GM12878 (cell line): ENCODE measurements at regions not wholly inside any gene's neighbourhood (a gene's known extent, or its start where the extent isn't known, plus 50 kb on each side); places are given as distances from the start of the nearest gene placed in this dataset.

ENCODE experiments used
- ATAC-seq: fragments of 200-7000 bp; cut with Tn5 transposase; 3 replicates; pipeline ENCODE4 v1.9.1; 2020; ENCODE audit warnings: mild to moderate bottlenecking, moderate library complexity
- BruUV-seq: library from RNA; stranded (reverse); fragments of 400-500 nt; replicated peaks from 2 replicates; lab custom pipeline; 2021; lab: Mats Ljungman, UMichigan
- CTCF ChIA-PET: fragments of 300-600 bp; sonication (Branson Sonifier 250); formaldehyde crosslinking; extraction: SDS; loops from one replicate; lab custom pipeline; 2021; ENCODE audit warnings: inconsistent platforms; lab: Yijun Ruan, JAX
- POLR2A ChIA-PET: fragments of 350-600 bp; formaldehyde crosslinking; extraction: SDS; loops from one replicate; lab custom pipeline; 2021; ENCODE audit warnings: inconsistent platforms; lab: Charles Lee
- RAD21 ChIA-PET: fragments of 300-600 bp; sonication (Branson Sonifier 250); formaldehyde crosslinking; loops from one replicate; lab custom pipeline; 2023; ENCODE audit warnings: antibody characterized with exemption; ENCODE audit not compliant: unreplicated experiment; lab: Charles Lee
- SMC1A ChIA-PET: fragments of 300-600 bp; sonication (Branson Sonifier 250); formaldehyde crosslinking; loops from one replicate; lab custom pipeline; 2023; ENCODE audit not compliant: unreplicated experiment, uncharacterized antibody; lab: Charles Lee
- DNase-seq: peaks from one replicate; pipeline ENCODE4 v3.0.0-alpha.2; 2011; ENCODE audit warnings: low read depth, low spot score
- FAIRE-seq: peaks from 3 replicates; lab custom pipeline; 2011; peaks lifted over from hg19 to GRCh38; lab: Jason Lieb, UNC
- H2AFZ ChIP-seq: 2 replicates; pipeline ENCODE4 v1.6.0; 2011; ENCODE audit warnings: low read depth, low read length, control low read depth; ENCODE audit not compliant: control insufficient read depth
- H3K27ac ChIP-seq: 2 replicates; pipeline ENCODE4 v1.5.1; 2011; ENCODE audit warnings: control low read depth; ENCODE audit not compliant: control insufficient read depth, insufficient read depth
- H3K27me3 ChIP-seq, 2 experiments: replicated peaks in 1 of 2; 2 replicates each; pipeline versions ENCODE4 v1.6.0 to v1.6.1; 2011; ENCODE audit warnings: low read length in 1 of 2; ENCODE audit not compliant: control insufficient read depth in 2 of 2, insufficient read depth in 2 of 2
- H3K36me3 ChIP-seq, 2 experiments: 2 replicates each; pipeline ENCODE4 v1.5.1; 2011; ENCODE audit warnings: low read length in 1 of 2; ENCODE audit not compliant: control insufficient read depth in 2 of 2, insufficient read depth in 2 of 2
- H3K4me1 ChIP-seq: 2 replicates; pipeline ENCODE4 v1.6.1; 2011; ENCODE audit warnings: mild to moderate bottlenecking, low read length, moderate library complexity, mixed read lengths; ENCODE audit not compliant: control insufficient read depth, insufficient read depth
- H3K4me2 ChIP-seq: 2 replicates; pipeline ENCODE4 v1.6.0; 2011; ENCODE audit warnings: control low read depth; ENCODE audit not compliant: control insufficient read depth, insufficient read depth
- H3K4me3 ChIP-seq: fragments of 200-600 bp; sonication (generic); 2 replicates; pipeline ENCODE4 v1.5.1; 2016
- H3K79me2 ChIP-seq: 2 replicates; pipeline ENCODE4 v1.6.0; 2011; ENCODE audit warnings: low read length; ENCODE audit not compliant: control insufficient read depth, insufficient read depth
- H3K9ac ChIP-seq: 2 replicates; pipeline ENCODE4 v1.8.0; 2011; ENCODE audit warnings: low read length, control low read depth, mixed read lengths; ENCODE audit not compliant: control insufficient read depth, insufficient read depth
- H3K9me3 ChIP-seq: replicated peaks from 3 replicates; pipeline ENCODE4 v1.5.1; 2011; ENCODE audit warnings: mild to moderate bottlenecking, low read length; ENCODE audit not compliant: control insufficient read depth, insufficient read depth
- H4K20me1 ChIP-seq: 2 replicates; pipeline ENCODE4 v1.6.0; 2011; ENCODE audit not compliant: control insufficient read depth, insufficient read depth
- CBFB ChIP-seq: IDR thresholded peaks from 2 replicates; pipeline ENCODE4 v1.6.1; 2016; ENCODE audit warnings: antibody characterized with exemption, low read depth
- EGR1 ChIP-seq, 2 experiments: IDR thresholded peaks; 1 replicate in 1 of 2; 2 replicates in 1 of 2; pipeline ENCODE4 v1.6.1; 2011 to 2012; ENCODE audit warnings: low read depth in 2 of 2, low read length in 2 of 2, borderline replicate concordance in 1 of 2, mild to moderate bottlenecking in 1 of 2, moderate library complexity in 1 of 2
- GATAD2B ChIP-seq: fragments of 450-650 bp; conservative IDR thresholded peaks from 2 replicates; pipeline ENCODE4 v1.6.1; 2017; ENCODE audit warnings: low read depth, mild to moderate bottlenecking, moderate library complexity
- HDAC6 ChIP-seq: fragments of 200-600 bp; sonication (generic); IDR thresholded peaks from one replicate; pipeline ENCODE4 v1.8.0; 2017; ENCODE audit warnings: antibody characterized with exemption; ENCODE audit not compliant: unreplicated experiment
- JUND ChIP-seq: IDR thresholded peaks from 2 replicates; pipeline ENCODE4 v1.6.1; 2012; ENCODE audit warnings: low read depth, mild to moderate bottlenecking, low read length, improper control_type of control experiment, moderate library complexity
- KLF5 ChIP-seq: fragments of 450-650 bp; IDR thresholded peaks from 2 replicates; pipeline ENCODE4 v1.6.1; 2014; ENCODE audit warnings: mild to moderate bottlenecking; ENCODE audit not compliant: partially characterized antibody
- MEF2A ChIP-seq: IDR thresholded peaks from 2 replicates; pipeline ENCODE4 v1.6.1; 2011; ENCODE audit warnings: low read depth, mild to moderate bottlenecking, low read length, moderate library complexity; ENCODE audit not compliant: insufficient read depth
- MXI1 ChIP-seq: fragments of 150-350 bp; IDR thresholded peaks from 2 replicates; pipeline ENCODE4 v1.6.1; 2011; ENCODE audit warnings: low read depth, mild to moderate bottlenecking, inconsistent platforms, low read length, improper control_type of control experiment
- MYB ChIP-seq: fragments of 150-350 bp; IDR thresholded peaks from 2 replicates; pipeline ENCODE4 v1.6.1; 2014; ENCODE audit warnings: mild to moderate bottlenecking, low read depth, low read length, borderline replicate concordance
- NR2F1 ChIP-seq: fragments of 450-650 bp; conservative IDR thresholded peaks from 2 replicates; pipeline ENCODE4 v1.6.1; 2017; ENCODE audit warnings: mild to moderate bottlenecking
- NRF1 ChIP-seq: conservative IDR thresholded peaks from 2 replicates; pipeline ENCODE4 v1.6.1; 2011; ENCODE audit warnings: mild to moderate bottlenecking, low read depth, low read length, improper control_type of control experiment
- POLR2AphosphoS2 ChIP-seq: IDR thresholded peaks from 2 replicates; pipeline ENCODE4 v1.6.1; 2011; ENCODE audit warnings: low read depth, mild to moderate bottlenecking, low read length, improper control_type of control experiment, moderate library complexity
- RB1 ChIP-seq: fragments of 450-650 bp; formaldehyde crosslinking; IDR thresholded peaks from 2 replicates; pipeline ENCODE4 v1.6.1; 2017; ENCODE audit warnings: mild to moderate bottlenecking, borderline replicate concordance
- SIX5 ChIP-seq: IDR thresholded peaks from 2 replicates; pipeline ENCODE4 v1.6.1; 2011; ENCODE audit warnings: mild to moderate bottlenecking, low read depth, low read length, moderate library complexity; ENCODE audit not compliant: severe bottlenecking
- SPI1 ChIP-seq: IDR thresholded peaks from 2 replicates; pipeline ENCODE4 v1.6.1; 2011; ENCODE audit warnings: low read depth, mild to moderate bottlenecking, low read length, moderate library complexity, borderline replicate concordance; ENCODE audit not compliant: insufficient read depth
- STAT1 ChIP-seq: fragments of 450-650 bp; conservative IDR thresholded peaks from 2 replicates; pipeline ENCODE4 v1.6.1; 2014; ENCODE audit warnings: antibody characterized with exemption, mild to moderate bottlenecking
- ZSCAN29 ChIP-seq: fragments of 450-650 bp; IDR thresholded peaks from 2 replicates; pipeline ENCODE4 v1.6.1; 2017; ENCODE audit warnings: mild to moderate bottlenecking, moderate library complexity
- WGBS: methylation state at CpG from one replicate; pipeline ENCODE4 v1.1.6; 2016; ENCODE audit warnings: low lambda C conversion rate; ENCODE audit not compliant: insufficient replicate concordance, insufficient coverage; ENCODE audit errors: missing lambda C conversion rate; 5-methylcytosine and 5-hydroxymethylcytosine counted together
- in situ Hi-C: fragments of 300-500 bp; cut with MboI; formaldehyde crosslinking; loops from 9 replicates; pipeline ENCODE4 v1.14.3; 2018; ENCODE audit warnings: mixed read lengths
- intact Hi-C: fragments of 100-400 bp; cut with micrococcal nuclease; formaldehyde crosslinking; loops from one replicate; pipeline ENCODE4 v1.14.2; 2022; ENCODE audit not compliant: unreplicated experiment
- TF ChIP-seq, protein P1 (sequence below): IDR thresholded peaks from 2 replicates; pipeline ENCODE4 v1.6.1; 2012; ENCODE audit warnings: low read depth, low read length, improper control_type of control experiment
- TF ChIP-seq, protein P2 (sequence below): fragments of 450-650 bp; formaldehyde crosslinking; IDR thresholded peaks from 2 replicates; pipeline ENCODE4 v1.4.0; 2020; ENCODE audit warnings: mild to moderate bottlenecking, moderate library complexity
- TF ChIP-seq, protein P3 (sequence below): IDR thresholded peaks from 2 replicates; pipeline ENCODE4 v1.6.1; 2012; ENCODE audit warnings: low read depth, low read length, improper control_type of control experiment

DNA sequence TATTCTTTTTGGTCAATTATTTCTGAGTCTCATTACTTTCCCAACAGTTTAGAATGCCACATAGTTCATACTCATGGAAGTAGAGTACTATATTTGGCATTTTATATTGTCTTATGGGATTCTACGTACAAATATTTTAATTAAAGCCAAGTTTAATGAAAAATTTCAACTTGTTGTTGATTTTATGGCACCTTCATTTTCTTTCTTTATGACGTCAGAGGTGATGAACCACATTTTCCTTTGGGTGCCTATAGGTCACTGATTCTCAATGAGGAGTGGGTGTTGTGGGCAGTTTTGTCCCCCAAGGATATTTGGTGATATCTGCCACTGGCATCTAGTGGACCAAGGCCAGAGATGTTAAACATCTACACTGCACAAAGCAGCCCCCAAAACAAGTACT, 1071.3 kb downstream of the NXPH1 start (continued):
- TF ChIP-seq MXI1 = no peak
- TF ChIP-seq POLR2AphosphoS2 = no peak

DNA sequence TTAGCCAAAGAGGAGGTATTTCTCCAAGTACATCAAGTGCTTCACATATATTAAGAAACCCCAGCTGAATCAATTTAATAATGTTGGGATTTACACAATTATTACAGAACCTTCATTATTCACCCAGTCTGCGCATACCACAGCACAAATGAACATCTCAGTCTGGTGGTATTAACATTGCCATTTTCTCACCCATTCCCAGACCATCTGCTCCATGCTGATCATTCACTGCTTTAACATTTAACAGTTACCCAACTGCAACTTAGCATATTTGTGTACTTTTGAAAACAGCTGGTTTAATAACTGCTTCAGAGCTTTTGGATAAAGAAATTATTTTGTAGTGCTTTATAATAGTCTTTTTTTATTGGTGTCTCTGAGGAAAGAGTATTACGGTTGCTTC, 1072.1 kb downstream of the NXPH1 start:
- intact Hi-C loops (no loop called here), in situ Hi-C loops (no loop called here)
- no peak for ATAC-seq
- Histone ChIP-seq H4K20me1 (no peaks in the 10 kb centered on the region), H3K4me2 (no peak overlapping the region), H3K27ac (no peak overlapping the region), H3K79me2 (no peaks in the 10 kb centered on the region), H3K4me1 (no peaks in the 10 kb centered on the region), H3K4me3 (no peak overlapping the region), H2AFZ (no peak overlapping the region), H3K9ac (no peak overlapping the region), H3K27me3 (no peaks in the 10 kb centered on the region), H3K9me3 (no peaks in the 10 kb centered on the region), H3K36me3 (no peaks in the 10 kb centered on the region)
- FAIRE-seq = no peak
- 48% methylated on average over 2 of the region's 2 CpGs for WGBS
- ChIA-PET RAD21 (no interaction called here), POLR2A (no interaction called here), SMC1A (no interaction called here), CTCF (no interaction called here)
- no TSS peak for BruUV-seq
- DNase-seq = no peak
- no peak for TF ChIP-seq CBFB
- no peak for TF ChIP-seq ZSCAN29
- TF ChIP-seq, protein P1, sequence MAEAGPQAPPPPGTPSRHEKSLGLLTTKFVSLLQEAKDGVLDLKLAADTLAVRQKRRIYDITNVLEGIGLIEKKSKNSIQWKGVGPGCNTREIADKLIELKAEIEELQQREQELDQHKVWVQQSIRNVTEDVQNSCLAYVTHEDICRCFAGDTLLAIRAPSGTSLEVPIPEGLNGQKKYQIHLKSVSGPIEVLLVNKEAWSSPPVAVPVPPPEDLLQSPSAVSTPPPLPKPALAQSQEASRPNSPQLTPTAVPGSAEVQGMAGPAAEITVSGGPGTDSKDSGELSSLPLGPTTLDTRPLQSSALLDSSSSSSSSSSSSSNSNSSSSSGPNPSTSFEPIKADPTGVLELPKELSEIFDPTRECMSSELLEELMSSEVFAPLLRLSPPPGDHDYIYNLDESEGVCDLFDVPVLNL = no peak
- TF ChIP-seq RB1 = no peak
- TF ChIP-seq GATAD2B = no peak
- TF ChIP-seq, protein P2, sequence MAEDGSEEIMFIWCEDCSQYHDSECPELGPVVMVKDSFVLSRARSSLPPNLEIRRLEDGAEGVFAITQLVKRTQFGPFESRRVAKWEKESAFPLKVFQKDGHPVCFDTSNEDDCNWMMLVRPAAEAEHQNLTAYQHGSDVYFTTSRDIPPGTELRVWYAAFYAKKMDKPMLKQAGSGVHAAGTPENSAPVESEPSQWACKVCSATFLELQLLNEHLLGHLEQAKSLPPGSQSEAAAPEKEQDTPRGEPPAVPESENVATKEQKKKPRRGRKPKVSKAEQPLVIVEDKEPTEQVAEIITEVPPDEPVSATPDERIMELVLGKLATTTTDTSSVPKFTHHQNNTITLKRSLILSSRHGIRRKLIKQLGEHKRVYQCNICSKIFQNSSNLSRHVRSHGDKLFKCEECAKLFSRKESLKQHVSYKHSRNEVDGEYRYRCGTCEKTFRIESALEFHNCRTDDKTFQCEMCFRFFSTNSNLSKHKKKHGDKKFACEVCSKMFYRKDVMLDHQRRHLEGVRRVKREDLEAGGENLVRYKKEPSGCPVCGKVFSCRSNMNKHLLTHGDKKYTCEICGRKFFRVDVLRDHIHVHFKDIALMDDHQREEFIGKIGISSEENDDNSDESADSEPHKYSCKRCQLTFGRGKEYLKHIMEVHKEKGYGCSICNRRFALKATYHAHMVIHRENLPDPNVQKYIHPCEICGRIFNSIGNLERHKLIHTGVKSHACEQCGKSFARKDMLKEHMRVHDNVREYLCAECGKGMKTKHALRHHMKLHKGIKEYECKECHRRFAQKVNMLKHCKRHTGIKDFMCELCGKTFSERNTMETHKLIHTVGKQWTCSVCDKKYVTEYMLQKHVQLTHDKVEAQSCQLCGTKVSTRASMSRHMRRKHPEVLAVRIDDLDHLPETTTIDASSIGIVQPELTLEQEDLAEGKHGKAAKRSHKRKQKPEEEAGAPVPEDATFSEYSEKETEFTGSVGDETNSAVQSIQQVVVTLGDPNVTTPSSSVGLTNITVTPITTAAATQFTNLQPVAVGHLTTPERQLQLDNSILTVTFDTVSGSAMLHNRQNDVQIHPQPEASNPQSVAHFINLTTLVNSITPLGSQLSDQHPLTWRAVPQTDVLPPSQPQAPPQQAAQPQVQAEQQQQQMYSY = no peak
- TF ChIP-seq STAT1 = no peak
- TF ChIP-seq, protein P3, sequence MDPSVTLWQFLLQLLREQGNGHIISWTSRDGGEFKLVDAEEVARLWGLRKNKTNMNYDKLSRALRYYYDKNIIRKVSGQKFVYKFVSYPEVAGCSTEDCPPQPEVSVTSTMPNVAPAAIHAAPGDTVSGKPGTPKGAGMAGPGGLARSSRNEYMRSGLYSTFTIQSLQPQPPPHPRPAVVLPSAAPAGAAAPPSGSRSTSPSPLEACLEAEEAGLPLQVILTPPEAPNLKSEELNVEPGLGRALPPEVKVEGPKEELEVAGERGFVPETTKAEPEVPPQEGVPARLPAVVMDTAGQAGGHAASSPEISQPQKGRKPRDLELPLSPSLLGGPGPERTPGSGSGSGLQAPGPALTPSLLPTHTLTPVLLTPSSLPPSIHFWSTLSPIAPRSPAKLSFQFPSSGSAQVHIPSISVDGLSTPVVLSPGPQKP = no peak
- no peak for TF ChIP-seq HDAC6
- TF ChIP-seq MYB = no peak
- no peak for TF ChIP-seq SIX5
- no peak for TF ChIP-seq NR2F1
- TF ChIP-seq MEF2A = no peak
- no peak for TF ChIP-seq SPI1
- no peak for TF ChIP-seq KLF5
- no peak for TF ChIP-seq EGR1 (IDR thresholded peaks at IDR 0.05; ENCODE audit: borderline replicate concordance in 1 of 2, low read depth in 2 of 2, low read length in 2 of 2)
- TF ChIP-seq NRF1 = no peak
- no peak for TF ChIP-seq JUND
